Gastroesophageal sphincter (tissue), 3 donors: ENCODE measurements at regions not wholly inside any gene's neighbourhood (a gene's known extent, or its start where the extent isn't known, plus 50 kb on each side); places are given as distances from the start of the nearest gene placed in this dataset.

Source experiments
- EP300 ChIP-seq: sonication (generic); formaldehyde crosslinking; IDR thresholded peaks from one replicate; pipeline ENCODE4 v1.6.1; 2017; ENCODE audit warnings: antibody characterized with exemption, mild to moderate bottlenecking
- POLR2A ChIP-seq, 2 donors: fragments of 450-650 bp; IDR thresholded peaks; one replicate each; pipeline ENCODE4 v1.6.1; 2017; ENCODE audit warnings: antibody characterized with exemption in 2 of 2, mild to moderate bottlenecking in 2 of 2, moderate library complexity in 1 of 2
- POLR2AphosphoS5 ChIP-seq: sonication (generic); formaldehyde crosslinking; IDR thresholded peaks from one replicate; pipeline ENCODE4 v1.6.1; 2017; ENCODE audit warnings: antibody characterized with exemption
- TF ChIP-seq, protein P1 (sequence below), 4 experiments: fragments of 200-600 bp in 2 of 4; fragments of 450-650 bp in 2 of 4; sonication (generic) in 1 of 4; IDR thresholded peaks; one replicate each; pipeline ENCODE4 v1.5.1; 2017 to 2019; ENCODE audit warnings: antibody characterized with exemption in 4 of 4, mild to moderate bottlenecking in 2 of 4, moderate library complexity in 2 of 4

GRCh38 chr3:41116851-41117250 is 82.5 kb upstream of the CTNNB1 start:
- TF ChIP-seq EP300, result no peak
- TF ChIP-seq, protein P1, sequence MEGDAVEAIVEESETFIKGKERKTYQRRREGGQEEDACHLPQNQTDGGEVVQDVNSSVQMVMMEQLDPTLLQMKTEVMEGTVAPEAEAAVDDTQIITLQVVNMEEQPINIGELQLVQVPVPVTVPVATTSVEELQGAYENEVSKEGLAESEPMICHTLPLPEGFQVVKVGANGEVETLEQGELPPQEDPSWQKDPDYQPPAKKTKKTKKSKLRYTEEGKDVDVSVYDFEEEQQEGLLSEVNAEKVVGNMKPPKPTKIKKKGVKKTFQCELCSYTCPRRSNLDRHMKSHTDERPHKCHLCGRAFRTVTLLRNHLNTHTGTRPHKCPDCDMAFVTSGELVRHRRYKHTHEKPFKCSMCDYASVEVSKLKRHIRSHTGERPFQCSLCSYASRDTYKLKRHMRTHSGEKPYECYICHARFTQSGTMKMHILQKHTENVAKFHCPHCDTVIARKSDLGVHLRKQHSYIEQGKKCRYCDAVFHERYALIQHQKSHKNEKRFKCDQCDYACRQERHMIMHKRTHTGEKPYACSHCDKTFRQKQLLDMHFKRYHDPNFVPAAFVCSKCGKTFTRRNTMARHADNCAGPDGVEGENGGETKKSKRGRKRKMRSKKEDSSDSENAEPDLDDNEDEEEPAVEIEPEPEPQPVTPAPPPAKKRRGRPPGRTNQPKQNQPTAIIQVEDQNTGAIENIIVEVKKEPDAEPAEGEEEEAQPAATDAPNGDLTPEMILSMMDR (IDR thresholded peaks at IDR 0.05), result no peak
- TF ChIP-seq POLR2A (IDR thresholded peaks at IDR 0.05), result no peak
- TF ChIP-seq POLR2AphosphoS5, result no peak
